ENCODE measurements at regions not wholly inside any gene's neighbourhood (a gene's known extent, or its start where the extent isn't known, plus 50 kb on each side); places are given as distances from the start of the nearest gene placed in this dataset.

GRCh38 chr6:104428184-104428583 is 431.5 kb downstream of the HACE1 start:
- DNase-seq (ENCODE audit: low read depth in 1 of 2, low spot score in 1 of 2), result no peak

DNA sequence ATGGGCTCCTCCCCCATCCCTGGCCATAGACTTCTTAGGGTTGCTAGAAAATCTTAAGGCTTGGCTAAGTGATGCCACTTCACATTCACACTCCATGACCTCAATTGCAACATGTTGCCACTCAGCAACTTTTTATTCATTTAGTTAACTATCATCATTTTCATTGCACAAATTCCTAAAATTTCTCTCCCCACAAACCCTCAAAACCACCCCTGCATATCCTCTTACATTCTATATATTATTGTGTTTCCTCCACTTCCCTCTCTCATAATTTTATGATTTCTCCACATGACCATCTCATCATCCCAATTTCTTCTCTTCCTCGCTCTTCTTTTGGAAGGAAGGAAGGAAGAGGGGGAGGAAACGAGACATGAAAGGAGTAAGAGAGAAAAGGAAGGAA is 436.0 kb downstream of the HACE1 start:
- no peak for DNase-seq (ENCODE audit: low read depth in 1 of 2, low spot score in 1 of 2)

- DNase-seq (ENCODE audit: low read depth in 1 of 2, low spot score in 1 of 2), result no peak
These were observed 438.1 kb downstream of the HACE1 start for GRCh38 chr6:104421650-104422049.

DNA sequence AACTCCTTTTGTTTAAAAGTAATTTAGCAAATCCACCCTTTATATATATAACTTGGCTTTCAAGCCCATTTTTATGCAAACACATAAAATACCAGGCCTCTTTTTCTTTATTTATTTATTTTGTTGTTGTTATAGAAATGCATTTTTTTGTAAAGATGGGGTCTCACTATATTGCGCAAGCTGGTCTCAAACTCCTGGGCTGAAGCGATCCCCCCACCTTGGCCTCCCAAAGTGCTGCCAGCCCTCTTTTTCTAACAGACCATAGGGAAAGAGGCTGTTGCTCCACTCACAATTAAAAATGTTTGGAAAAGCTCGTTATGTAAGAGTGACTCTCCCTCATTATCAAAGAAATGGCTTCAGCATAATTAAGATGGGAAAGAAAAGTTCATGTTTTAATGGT is 440.9 kb downstream of the HACE1 start:
- DNase-seq (ENCODE audit: low read depth in 1 of 2, low spot score in 1 of 2), result no peak

DNA sequence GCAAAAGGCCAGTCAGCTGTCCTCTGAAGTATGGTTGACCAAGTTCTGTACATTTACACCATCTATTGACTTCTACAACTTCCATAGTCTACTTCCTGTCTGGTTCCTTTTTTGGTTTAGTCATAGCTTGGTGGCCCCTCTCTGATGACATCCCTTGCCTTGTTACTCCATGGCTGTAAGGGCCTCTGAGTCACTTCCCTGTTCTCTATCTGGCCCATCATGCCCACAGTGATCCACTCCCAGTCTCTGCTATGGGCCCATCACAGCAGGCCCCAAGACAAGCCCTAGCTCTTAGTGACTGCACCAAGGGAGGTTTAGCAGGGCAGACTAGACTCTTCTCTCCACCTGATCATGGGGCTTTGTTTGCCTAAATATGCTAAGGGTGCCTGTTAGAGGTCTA is 441.6 kb downstream of the HACE1 start:
- DNase-seq (ENCODE audit: low read depth in 1 of 2, low spot score in 1 of 2), result no peak

DNA sequence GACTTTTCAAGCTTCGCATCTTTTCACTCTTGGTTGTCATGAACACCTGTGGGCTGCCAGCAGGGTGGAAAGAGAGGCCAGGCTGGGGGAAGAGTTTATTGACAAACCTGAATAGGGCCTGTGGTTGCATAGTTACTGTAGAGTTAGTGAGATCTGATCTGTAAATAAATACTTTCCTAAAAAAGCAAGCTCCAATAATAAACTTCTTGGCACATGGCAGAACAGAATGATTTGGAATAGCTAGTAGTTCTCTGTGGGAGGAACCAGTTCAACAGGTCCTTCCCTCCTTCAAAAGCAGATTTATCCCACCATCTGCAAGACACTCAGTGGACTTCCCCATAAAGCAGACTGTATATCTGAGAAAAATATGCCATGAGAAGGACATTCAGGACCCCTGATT is 445.0 kb downstream of the HACE1 start:
- DNase-seq (ENCODE audit: low read depth in 1 of 2, low spot score in 1 of 2), result no peak

GRCh38 chr6:104413767-104414166 is 446.0 kb downstream of the HACE1 start:
- no peak for DNase-seq (ENCODE audit: low read depth in 1 of 2, low spot score in 1 of 2)

GRCh38 chr6:104411302-104411701 is 448.4 kb downstream of the HACE1 start:
- DNase-seq (ENCODE audit: low read depth in 1 of 2, low spot score in 1 of 2), result no peak

DNA sequence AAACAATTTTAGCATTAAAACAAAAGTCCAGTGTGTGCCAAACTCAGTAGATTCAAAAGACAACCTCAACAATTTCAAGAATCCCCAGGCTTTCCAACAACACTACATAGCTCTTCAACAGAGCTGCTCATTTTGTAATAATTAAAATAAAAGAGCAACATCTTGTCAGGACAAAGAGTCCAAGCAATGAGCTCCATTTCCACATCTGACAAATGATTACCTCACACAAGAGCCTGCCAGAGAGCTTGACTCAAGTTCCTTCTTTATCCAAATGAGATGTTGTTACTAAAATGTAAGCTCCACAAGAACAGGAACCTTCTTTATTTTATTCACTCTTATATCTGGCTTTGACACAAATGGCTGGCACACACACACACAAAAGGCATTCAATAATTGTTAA is 449.8 kb downstream of the HACE1 start:
- DNase-seq (ENCODE audit: low read depth in 1 of 2, low spot score in 1 of 2), result no peak

DNA sequence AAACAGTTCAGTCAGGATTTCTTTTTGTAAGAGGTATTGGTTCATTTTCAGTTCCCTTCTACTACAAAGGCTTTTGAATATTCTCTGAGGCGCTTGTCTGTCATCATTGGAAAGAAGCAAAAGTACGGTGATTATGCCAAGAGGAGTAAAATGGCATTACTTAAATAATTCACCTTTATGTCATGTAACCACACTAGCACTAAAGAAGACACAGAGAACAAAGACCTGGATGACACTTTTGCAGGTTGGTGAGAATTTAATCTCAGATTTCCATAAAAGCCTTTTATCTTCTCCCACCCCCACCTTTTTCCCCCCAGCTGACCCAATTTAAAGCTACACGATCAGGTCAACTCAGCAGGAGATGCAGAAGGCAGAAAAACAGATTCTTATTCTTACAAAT is 451.8 kb downstream of the HACE1 start:
- DNase-seq (ENCODE audit: low read depth in 1 of 2, low spot score in 1 of 2), result no peak

GRCh38 chr6:104404377-104404776 is 455.3 kb downstream of the HACE1 start:
- DNase-seq (ENCODE audit: low read depth in 1 of 2, low spot score in 1 of 2), result no peak

DNA sequence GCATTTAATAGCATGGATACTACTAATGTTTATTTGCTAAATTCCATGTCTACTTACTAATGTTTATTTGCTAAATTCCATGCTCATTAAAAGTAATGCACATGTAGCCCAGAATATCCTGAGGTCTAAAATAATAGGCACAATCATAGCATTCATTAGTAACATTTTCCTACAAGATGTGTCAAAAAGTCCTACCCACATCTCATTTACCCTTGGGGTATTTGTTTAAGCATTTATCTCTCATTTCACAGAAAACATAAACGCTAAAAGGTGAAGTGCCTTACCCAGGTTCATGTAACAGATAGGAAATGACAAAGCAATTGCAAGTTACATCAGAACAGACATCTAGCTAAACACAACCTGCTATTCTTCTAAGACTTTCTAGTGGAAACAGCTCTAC is 457.1 kb downstream of the HACE1 start:
- no peak for DNase-seq (ENCODE audit: low read depth in 1 of 2, low spot score in 1 of 2)

DNA sequence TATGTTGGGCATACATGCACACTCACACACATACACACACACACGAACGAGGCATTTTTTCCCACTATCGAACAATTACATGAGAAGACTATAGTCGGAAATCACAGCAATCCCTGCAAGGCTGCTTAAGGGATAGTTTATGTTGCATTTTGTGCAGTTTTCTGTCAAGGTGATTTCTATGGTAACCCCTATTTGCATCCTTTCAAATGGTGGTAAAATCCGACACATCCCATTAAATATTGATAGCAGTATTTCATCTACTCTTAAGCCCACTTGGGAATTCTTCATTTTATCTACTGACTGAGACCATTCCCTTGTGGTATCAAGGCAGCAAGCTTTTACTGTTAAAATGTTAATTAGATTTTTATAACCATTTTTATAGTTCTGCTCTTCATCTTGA is 457.8 kb downstream of the HACE1 start:
- no peak for DNase-seq (ENCODE audit: low read depth in 1 of 2, low spot score in 1 of 2)

GRCh38 chr6:104400844-104401243 is 458.9 kb downstream of the HACE1 start:
- no peak for DNase-seq (ENCODE audit: low read depth in 1 of 2, low spot score in 1 of 2)

DNA sequence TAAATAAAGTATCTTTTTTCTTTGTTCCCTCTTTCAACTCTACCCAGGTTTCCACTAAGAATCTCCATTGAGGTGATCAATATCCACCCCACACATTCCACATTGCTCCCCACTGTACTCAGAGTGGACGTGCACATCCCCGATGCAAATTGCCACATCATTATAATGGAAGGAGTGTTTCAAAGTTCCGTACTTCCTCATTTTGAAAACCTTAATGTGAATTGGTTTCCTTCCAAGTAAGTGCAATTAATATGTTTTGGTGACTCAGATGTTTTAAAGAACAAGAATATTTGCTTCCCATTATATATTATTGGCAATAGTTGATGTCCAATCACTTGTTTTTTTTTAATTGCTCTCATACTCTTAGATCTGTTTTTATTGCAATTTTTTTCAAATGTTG is 463.6 kb downstream of the HACE1 start:
- DNase-seq (ENCODE audit: low read depth in 1 of 2, low spot score in 1 of 2), result no peak

DNA sequence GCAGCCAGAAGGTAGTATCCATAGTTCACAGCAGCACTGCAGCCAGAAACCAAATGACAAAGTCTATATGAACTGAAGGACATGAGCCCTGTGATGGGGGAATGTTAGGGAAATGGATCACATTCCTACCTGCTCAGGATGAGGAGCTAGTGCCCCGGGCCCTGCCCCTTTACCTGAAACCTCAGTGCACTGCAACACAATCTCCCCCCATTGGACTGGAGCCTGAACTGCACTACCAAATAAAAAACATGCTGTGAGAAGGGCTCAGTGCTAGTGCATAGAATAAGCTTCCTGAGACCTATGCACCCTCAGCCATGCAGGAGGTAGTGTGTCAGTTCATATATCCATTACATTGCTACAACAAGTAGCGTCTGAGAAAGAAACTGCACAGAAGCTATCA is 477.8 kb downstream of the HACE1 start:
- DNase-seq (ENCODE audit: low read depth in 1 of 2, low spot score in 1 of 2), result no peak

DNA sequence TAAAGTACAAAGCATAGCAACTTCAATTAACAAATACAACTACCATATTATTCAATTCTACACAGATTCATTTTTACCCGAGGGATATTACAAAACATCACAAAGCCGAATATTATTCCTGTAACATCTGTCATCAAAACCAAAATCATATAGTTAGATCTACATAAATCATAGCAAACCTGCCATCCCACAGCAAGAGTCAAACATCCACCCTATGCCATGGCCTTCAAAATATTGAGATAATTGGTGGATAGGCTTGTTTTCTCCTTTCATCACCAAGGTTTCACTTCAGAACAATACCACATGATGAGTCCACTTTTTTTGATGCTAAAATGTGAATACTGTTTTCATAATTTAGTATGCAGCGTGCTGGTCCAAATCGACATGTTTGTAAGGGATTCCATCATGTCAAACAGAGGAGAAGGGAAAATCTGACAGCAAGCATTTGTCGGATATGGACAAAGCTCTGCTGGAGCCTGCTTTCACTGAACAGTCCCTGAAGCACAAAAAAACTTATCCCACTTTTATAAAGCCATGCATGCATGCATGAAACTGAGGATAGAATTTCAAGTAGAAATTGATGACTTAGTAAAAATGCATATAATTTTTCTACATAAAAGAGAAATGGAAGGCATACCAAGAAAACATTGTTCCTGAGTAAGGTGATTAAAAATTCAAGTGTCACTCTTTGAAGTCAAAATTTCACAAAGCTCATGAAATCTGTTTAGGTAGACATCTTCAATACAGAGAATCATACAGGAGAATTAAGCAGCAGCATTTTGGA is 494.1 kb downstream of the HACE1 start:
- no peak for DNase-seq (ENCODE audit: low read depth in 1 of 2, low spot score in 1 of 2)

DNA sequence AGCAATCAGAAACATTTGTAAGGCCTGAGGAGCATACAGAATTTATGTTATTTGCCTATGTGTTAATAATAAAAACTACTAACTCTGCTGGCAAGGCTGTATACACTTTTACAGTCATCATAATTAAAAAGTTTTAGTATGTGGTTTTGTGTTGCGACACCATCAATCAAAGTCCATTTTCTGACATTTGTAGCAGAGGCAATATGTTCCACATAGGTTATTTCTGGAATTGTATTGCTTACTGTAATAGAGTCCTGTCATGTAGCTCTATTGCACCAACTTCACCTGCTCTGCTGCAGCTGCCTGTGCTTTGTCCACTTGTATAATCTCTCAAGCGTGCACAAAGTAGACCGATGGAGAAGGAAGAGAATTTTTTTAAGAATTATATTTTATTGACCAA is 501.8 kb downstream of the HACE1 start:
- no peak for DNase-seq (ENCODE audit: low read depth in 1 of 2, low spot score in 1 of 2)

- no peak for DNase-seq (ENCODE audit: low read depth in 1 of 2, low spot score in 1 of 2)
These were observed 503.5 kb downstream of the HACE1 start for GRCh38 chr6:104356197-104356596.

GRCh38 chr6:104349191-104349590 is 510.5 kb downstream of the HACE1 start:
- DNase-seq (ENCODE audit: low read depth in 1 of 2, low spot score in 1 of 2), result no peak

DNA sequence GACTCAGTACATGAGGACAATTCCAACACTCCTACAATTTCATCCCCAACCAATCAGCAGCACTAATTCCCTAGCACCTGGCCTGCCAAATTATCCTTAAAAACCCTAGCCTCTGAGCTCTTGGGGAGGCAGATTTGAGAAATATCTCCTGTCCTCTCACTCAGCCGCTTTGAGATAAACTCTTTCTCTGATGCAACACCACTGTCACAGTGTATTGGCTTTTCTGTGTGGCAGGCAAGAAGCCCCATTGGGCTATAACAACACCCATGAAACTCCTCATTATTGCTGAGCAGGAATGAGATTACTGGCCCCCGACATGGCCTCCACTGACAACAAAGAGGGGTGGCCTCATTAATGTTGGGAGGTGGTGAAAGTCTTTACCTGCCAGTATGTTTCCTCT is 515.5 kb downstream of the HACE1 start:
- DNase-seq (ENCODE audit: low read depth in 1 of 2, low spot score in 1 of 2), result no peak

DNA sequence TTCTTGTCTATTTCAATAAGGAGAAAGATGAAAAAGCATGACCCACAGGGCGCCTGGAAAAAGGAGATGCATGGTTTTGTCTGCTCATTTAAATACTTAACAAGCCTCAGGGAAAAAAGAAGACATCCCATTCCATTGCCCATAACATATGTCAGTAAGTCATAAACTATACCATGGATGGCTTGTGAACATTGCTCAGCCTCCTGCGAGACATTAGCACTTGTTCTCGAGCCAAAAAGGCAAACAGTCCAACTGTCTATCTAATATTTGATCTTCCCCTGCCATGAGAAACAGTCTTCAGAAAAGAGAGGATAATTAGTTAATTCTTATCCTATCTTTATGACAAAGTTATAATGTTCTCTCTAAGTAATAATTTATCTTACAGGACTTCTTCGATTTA is 527.4 kb downstream of the HACE1 start:
- DNase-seq (ENCODE audit: low read depth in 1 of 2, low spot score in 1 of 2), result no peak

- DNase-seq (ENCODE audit: low read depth in 1 of 2, low spot score in 1 of 2), result no peak
These were observed 533.3 kb downstream of the HACE1 start for GRCh38 chr6:104326173-104327001.
